K562 (cell line): ENCODE measurements at regions not wholly inside any gene's neighbourhood (a gene's known extent, or its start where the extent isn't known, plus 50 kb on each side); places are given as distances from the start of the nearest gene placed in this dataset.

Experiments used
- ATAC-seq: fragments of 200-7000 bp; cut with Tn5 transposase; 3 replicates; pipeline ENCODE4 v1.9.1; 2020; ENCODE audit warnings: moderate library complexity
- BruUV-seq: library from RNA; stranded (reverse); fragments of 400-500 nt; replicated peaks from 2 replicates; lab custom pipeline; 2021; lab: Mats Ljungman, UMichigan
- CTCF ChIA-PET: fragments of 300-600 bp; formaldehyde crosslinking; extraction: SDS; loops from one replicate; lab custom pipeline; 2021; ENCODE audit warnings: low intra/inter-chr PET ratio; lab: Yijun Ruan, JAX
- POLR2A ChIA-PET: fragments of 300-600, 350-650 bp; sonication (Branson Sonifier 250); formaldehyde crosslinking; extraction: SDS; loops from one replicate; lab custom pipeline; 2021; ENCODE audit warnings: antibody characterized with exemption, inconsistent platforms; lab: Yijun Ruan, JAX
- DNase-seq, 4 experiments: peaks; one replicate each; pipeline versions ENCODE4 v3.0.0 to v3.0.0-alpha.2; 2011 to 2018; ENCODE audit warnings: low spot score in 3 of 4, mixed read lengths in 3 of 4; ENCODE audit errors: extremely low read depth in 1 of 4
- FAIRE-seq: peaks from 2 replicates; lab custom pipeline; 2011; peaks lifted over from hg19 to GRCh38; lab: Jason Lieb, UNC
- H2AFZ ChIP-seq: 2 replicates; pipeline ENCODE4 v1.6.0; 2011; ENCODE audit warnings: low read depth, low read length, control low read depth, inconsistent platforms
- H3K27ac ChIP-seq: fragments of 200-600 bp; 3 replicates; pipeline ENCODE4 v1.8.0; 2011; ENCODE audit warnings: low read depth, mild to moderate bottlenecking, control low read depth, inconsistent platforms, low read length, moderate library complexity, mixed read lengths; ENCODE audit errors: extremely low read depth
- H3K27me3 ChIP-seq, 2 experiments: fragments of 300-600 bp in 1 of 2; 2 replicates in 1 of 2; 3 replicates in 1 of 2; pipeline versions ENCODE4 v1.6.0 to v1.8.0; 2011; ENCODE audit warnings: inconsistent platforms in 2 of 2, low read length in 2 of 2, mild to moderate bottlenecking in 1 of 2, mixed read lengths in 1 of 2, moderate library complexity in 1 of 2; ENCODE audit not compliant: control insufficient read depth in 2 of 2, insufficient read depth in 2 of 2
- H3K36me3 ChIP-seq: fragments of 300-600 bp; 3 replicates; pipeline ENCODE4 v1.8.0; 2011; ENCODE audit warnings: mild to moderate bottlenecking, low read length, inconsistent platforms; ENCODE audit not compliant: control insufficient read depth, insufficient read depth
- H3K4me1 ChIP-seq, 2 experiments: fragments of 200-600 bp in 1 of 2; replicated peaks in 1 of 2; 2 replicates in 1 of 2; 3 replicates in 1 of 2; pipeline versions ENCODE4 v1.5.1 to v1.8.0; 2011; ENCODE audit warnings: inconsistent platforms in 2 of 2, low read length in 2 of 2, mild to moderate bottlenecking in 1 of 2, mixed read lengths in 1 of 2, moderate library complexity in 1 of 2; ENCODE audit not compliant: control insufficient read depth in 2 of 2, insufficient read depth in 2 of 2
- H3K4me2 ChIP-seq: 2 replicates; pipeline ENCODE4 v1.6.1; 2011; ENCODE audit warnings: low read length, control low read depth, inconsistent platforms, mixed read lengths; ENCODE audit not compliant: insufficient read depth
- H3K4me3 ChIP-seq: fragments of 200-600 bp; sonication (generic), shearing (Covaris generic); 2 replicates; pipeline ENCODE4 v1.5.1; 2016; ENCODE audit warnings: control low read depth, inconsistent platforms
- H3K79me2 ChIP-seq: fragments of 200-600 bp; 3 replicates; pipeline ENCODE4 v1.8.0; 2011; ENCODE audit warnings: low read length, inconsistent platforms; ENCODE audit not compliant: control insufficient read depth, insufficient read depth
- H3K9ac ChIP-seq, 2 experiments: 2 replicates each; pipeline versions ENCODE4 v1.6.0 to v1.6.1; 2011; ENCODE audit warnings: low read depth in 2 of 2, low read length in 2 of 2, control low read depth in 1 of 2, inconsistent platforms in 1 of 2, mild to moderate bottlenecking in 1 of 2, mixed read lengths in 1 of 2; ENCODE audit not compliant: insufficient read depth in 1 of 2
- H3K9me1 ChIP-seq: one replicate; pipeline ENCODE4 v1.6.0; 2011; ENCODE audit warnings: inconsistent platforms, mild to moderate bottlenecking, low read length, moderate library complexity; ENCODE audit not compliant: control insufficient read depth, insufficient read depth
- H3K9me3 ChIP-seq: replicated peaks from 2 replicates; pipeline ENCODE4 v1.5.1; 2011; ENCODE audit warnings: low read depth, low read length, inconsistent platforms; ENCODE audit not compliant: control insufficient read depth, insufficient read depth
- H4K20me1 ChIP-seq: replicated peaks from 2 replicates; pipeline ENCODE4 v1.6.1; 2011; ENCODE audit warnings: low read length, inconsistent platforms, mixed read lengths; ENCODE audit not compliant: control insufficient read depth, insufficient read depth
- CEBPZ ChIP-seq: fragments of 150-350 bp; IDR thresholded peaks from 2 replicates; pipeline ENCODE4 v1.6.1; 2014; ENCODE audit warnings: low read depth, mild to moderate bottlenecking, low read length, borderline replicate concordance
- ELF2 ChIP-seq: fragments of 250-450 bp; sonication (Bioruptor Pico); IDR thresholded peaks from 2 replicates; pipeline ENCODE4 v1.5.0; 2021; ENCODE audit warnings: mild to moderate bottlenecking
- ETV5 ChIP-seq: sonication (generic); formaldehyde crosslinking; IDR thresholded peaks from 2 replicates; pipeline ENCODE4 v1.4.0; 2020; ENCODE audit warnings: low read depth, mild to moderate bottlenecking, missing genetic modification reagents
- GMEB1 ChIP-seq: fragments of 250-450 bp; sonication (Bioruptor Pico); IDR thresholded peaks from 2 replicates; pipeline ENCODE4 v1.4.0; 2020; ENCODE audit warnings: mild to moderate bottlenecking
- KAT8 ChIP-seq: fragments of 450-650 bp; IDR thresholded peaks from 2 replicates; pipeline ENCODE4 v1.6.1; 2016; ENCODE audit warnings: low read depth, mild to moderate bottlenecking
- MCM7 ChIP-seq, 2 experiments: fragments of 450-650 bp; IDR thresholded peaks; 2 replicates each; pipeline ENCODE4 v1.6.1; 2016 to 2018
- MLX ChIP-seq, 2 experiments: fragments of 450-650 bp in 1 of 2; sonication (generic) in 1 of 2; formaldehyde crosslinking; conservative IDR thresholded peaks; 2 replicates each; pipeline versions ENCODE4 v1.4.0 to v1.8.1; 2020 to 2022; ENCODE audit warnings: mild to moderate bottlenecking in 1 of 2, missing genetic modification reagents in 1 of 2
- NONO ChIP-seq, 2 experiments: fragments of 200-400 bp in 1 of 2; fragments of 450-650 bp in 1 of 2; formaldehyde crosslinking in 1 of 2; IDR thresholded peaks; 2 replicates each; pipeline ENCODE4 v1.6.1; 2017; ENCODE audit warnings: low read depth in 2 of 2, mild to moderate bottlenecking in 2 of 2, moderate library complexity in 2 of 2, low read length in 1 of 2
- PHB2 ChIP-seq: fragments of 450-650 bp; IDR thresholded peaks from 2 replicates; pipeline ENCODE4 v1.6.1; 2017; ENCODE audit warnings: low read depth
- PURB ChIP-seq: sonication (generic); formaldehyde crosslinking; IDR thresholded peaks from 2 replicates; pipeline ENCODE4 v1.9.0; 2021; ENCODE audit warnings: low read depth, mild to moderate bottlenecking, missing genetic modification reagents
- SMARCA4 ChIP-seq: fragments of 450-650 bp; IDR thresholded peaks from 2 replicates; pipeline ENCODE4 v1.6.1; 2016
- STAG1 ChIP-seq: sonication (generic); formaldehyde crosslinking; IDR thresholded peaks from 2 replicates; pipeline ENCODE4 v1.5.0; 2020; ENCODE audit warnings: missing genetic modification reagents, borderline replicate concordance
- ZBTB1 ChIP-seq: sonication (generic); formaldehyde crosslinking; IDR thresholded peaks from 2 replicates; pipeline ENCODE4 v1.8.1; 2023; ENCODE audit warnings: missing genetic modification reagents, low read depth, mild to moderate bottlenecking, borderline replicate concordance
- ZBTB7A ChIP-seq: IDR thresholded peaks from 2 replicates; pipeline ENCODE4 v1.6.1; 2011; ENCODE audit warnings: low read depth, mild to moderate bottlenecking, low read length, moderate library complexity, borderline replicate concordance; ENCODE audit not compliant: control insufficient read depth
- ZNF134 ChIP-seq: fragments of 250-450 bp; sonication (Bioruptor Pico); conservative IDR thresholded peaks from 2 replicates; pipeline ENCODE4 v1.4.0; 2020
- ZNF766 ChIP-seq: fragments of 200-800 bp; sonication (Bioruptor generic); conservative IDR thresholded peaks from 2 replicates; pipeline ENCODE4 v1.6.1; 2016; ENCODE audit warnings: missing genetic modification characterization, missing compliant biosample characterization
- WGBS: fragments of 100-300 bp; shearing (Covaris generic); methylation state at CpG from one replicate; pipeline ENCODE4 v1.1.6; 2016; ENCODE audit warnings: low coverage, mixed read lengths; ENCODE audit not compliant: insufficient coverage; ENCODE audit errors: missing lambda C conversion rate; 5-methylcytosine and 5-hydroxymethylcytosine counted together
- in situ Hi-C: fragments of 300-500 bp; cut with MboI; formaldehyde crosslinking; loops from 4 replicates; pipeline ENCODE4 v1.15.0; 2018; ENCODE audit warnings: inconsistent platforms, mixed read lengths
- intact Hi-C: fragments of 100-400 bp; cut with micrococcal nuclease; formaldehyde crosslinking; loops from 2 replicates; pipeline ENCODE4 v1.14.2; 2022

- no peak for TF ChIP-seq ZBTB1 (CRISPR knock-in tag)
- TF ChIP-seq MCM7 (IDR thresholded peaks at IDR 0.05): no peak
- no peak for TF ChIP-seq KAT8
- TF ChIP-seq PHB2: no peak
- TF ChIP-seq SMARCA4: no peak
- no peak for TF ChIP-seq NONO (IDR thresholded peaks at IDR 0.05; ENCODE audit: low read depth in 2 of 2, low read length in 1 of 2)
- TF ChIP-seq CEBPZ: no peak
- no peak for TF ChIP-seq ZNF766 (CRISPR knock-in tag)
- TF ChIP-seq MLX (CRISPR knock-in tag; conservative IDR thresholded peaks at IDR 0.05): no peak
- TF ChIP-seq ETV5 (CRISPR knock-in tag): no peak
- no peak for TF ChIP-seq ELF2
- no peak for TF ChIP-seq ZNF134 (CRISPR knock-in tag)
- TF ChIP-seq ZBTB7A: no peak
- TF ChIP-seq PURB: no peak
- no peak for TF ChIP-seq GMEB1 (CRISPR knock-in tag)
- TF ChIP-seq STAG1 (CRISPR knock-in tag): no peak
- H3K79me2 ChIP-seq: no peaks in the 10 kb centered on the region
- no peaks in the 10 kb centered on the region for H3K9me1 ChIP-seq
- intact Hi-C loops (no loop called here), in situ Hi-C loops (no loop called here)
- H3K4me2 ChIP-seq: no peak overlapping the region
- WGBS: 0% methylated on average over 3 of the region's 3 CpGs
- H3K36me3 ChIP-seq: no peaks in the 10 kb centered on the region
- ChIA-PET POLR2A (no interaction called here), CTCF (no interaction called here)
- ATAC-seq: no peak
- no peaks in the 10 kb centered on the region for H4K20me1 ChIP-seq
- no peak for DNase-seq
- H3K4me3 ChIP-seq: no peak overlapping the region
- no TSS peak for BruUV-seq
- H3K9me3 ChIP-seq: no peaks in the 10 kb centered on the region
- FAIRE-seq: no peak
- no peaks in the 10 kb centered on the region for H3K4me1 ChIP-seq
- no peak overlapping the region for H3K9ac ChIP-seq
- H2AFZ ChIP-seq: no peak overlapping the region
- no peak overlapping the region for H3K27ac ChIP-seq
- H3K27me3 ChIP-seq: no peaks in the 10 kb centered on the region
These were observed 1048.6 kb downstream of the FAM133A start for GRCh38 chrX:94722578-94722977.
